GM23338 (cell line): ENCODE measurements at regions not wholly inside any gene's neighbourhood (a gene's known extent, or its start where the extent isn't known, plus 50 kb on each side); places are given as distances from the start of the nearest gene placed in this dataset.

ENCODE experiments used
- ATAC-seq: fragments of 200-7000 bp; cut with Tn5 transposase; 3 replicates; pipeline ENCODE4 v1.9.1; 2020
- DNase-seq: peaks from one replicate; pipeline ENCODE4 v3.0.0-alpha.2; 2015; ENCODE audit warnings: low spot score
- H2AFZ ChIP-seq: fragments of 200-600 bp; sonication (generic); 2 replicates; pipeline ENCODE4 v1.8.0; 2016; ENCODE audit warnings: antibody characterized with exemption, mild to moderate bottlenecking, moderate library complexity
- H3F3A ChIP-seq: fragments of 200-600 bp; sonication (generic); replicated peaks from 2 replicates; pipeline ENCODE4 v1.8.0; 2017; ENCODE audit warnings: antibody characterized with exemption, mixed run types, low read depth
- H3K27ac ChIP-seq: fragments of 200-600 bp; sonication (generic); 2 replicates; pipeline ENCODE4 v1.6.1; 2016; ENCODE audit warnings: low read depth
- H3K27me3 ChIP-seq: fragments of 200-600 bp; sonication (generic); 2 replicates; pipeline ENCODE4 v1.8.0; 2016; ENCODE audit warnings: mild to moderate bottlenecking, mixed run types, moderate library complexity; ENCODE audit not compliant: insufficient read depth
- H3K36me3 ChIP-seq: fragments of 200-600 bp; sonication (generic); 2 replicates; pipeline ENCODE4 v1.8.0; 2016; ENCODE audit warnings: mild to moderate bottlenecking; ENCODE audit not compliant: insufficient read depth
- H3K4me1 ChIP-seq: fragments of 200-600 bp; sonication (generic); 2 replicates; pipeline ENCODE4 v1.8.0; 2016; ENCODE audit warnings: mild to moderate bottlenecking, moderate library complexity; ENCODE audit not compliant: insufficient read depth
- H3K4me2 ChIP-seq: fragments of 200-600 bp; sonication (generic); 2 replicates; pipeline ENCODE4 v1.7.1; 2017; ENCODE audit warnings: mixed run types
- H3K4me3 ChIP-seq: fragments of 200-600 bp; sonication (generic); 2 replicates; pipeline ENCODE4 v1.6.1; 2016; ENCODE audit warnings: mixed run types
- H3K79me2 ChIP-seq: fragments of 200-600 bp; sonication (generic); replicated peaks from 2 replicates; pipeline ENCODE4 v1.8.0; 2017; ENCODE audit warnings: mild to moderate bottlenecking; ENCODE audit not compliant: insufficient read depth
- H3K9me2 ChIP-seq: fragments of 200-600 bp; sonication (generic); 2 replicates; pipeline ENCODE4 v1.8.0; 2017; ENCODE audit not compliant: insufficient read depth
- H4K20me1 ChIP-seq: fragments of 200-600 bp; sonication (generic); replicated peaks from 2 replicates; pipeline ENCODE4 v1.8.0; 2017; ENCODE audit warnings: mild to moderate bottlenecking; ENCODE audit not compliant: insufficient read depth
- H3K27ac Mint-ChIP-seq: 2 replicates; pipeline ENCODE4 v1.8.0; 2020; ENCODE audit warnings: inconsistent platforms, mild to moderate bottlenecking, moderate library complexity, mixed read lengths
- H3K27me3 Mint-ChIP-seq: 3 replicates; pipeline ENCODE4 v1.8.0; 2022; ENCODE audit warnings: low read depth, mild to moderate bottlenecking, moderate library complexity, mixed read lengths, inconsistent platforms; ENCODE audit not compliant: insufficient read depth, poor library complexity
- H3K36me3 Mint-ChIP-seq: 3 replicates; pipeline ENCODE4 v1.8.0; 2021; ENCODE audit warnings: low read depth, mild to moderate bottlenecking, inconsistent platforms, moderate library complexity, mixed read lengths
- H3K4me1 Mint-ChIP-seq: 3 replicates; pipeline ENCODE4 v1.8.0; 2020; ENCODE audit warnings: mild to moderate bottlenecking, inconsistent platforms, mixed read lengths
- H3K4me3 Mint-ChIP-seq: 3 replicates; pipeline ENCODE4 v1.8.0; 2021; ENCODE audit warnings: moderate library complexity, mild to moderate bottlenecking, inconsistent platforms, mixed read lengths
- H3K9me3 Mint-ChIP-seq: 3 replicates; pipeline ENCODE4 v1.8.0; 2020; ENCODE audit warnings: moderate library complexity, mild to moderate bottlenecking, inconsistent platforms, mixed read lengths
- CREB1 ChIP-seq: fragments of 250-450 bp; sonication (Bioruptor Pico); IDR thresholded peaks from 2 replicates; pipeline ENCODE4 v1.5.0; 2020; ENCODE audit warnings: low read depth, mild to moderate bottlenecking, moderate library complexity
- EZH2 ChIP-seq: fragments of 200-600 bp; sonication (generic); IDR thresholded peaks from one replicate; pipeline ENCODE4 v1.8.0; 2017; ENCODE audit warnings: antibody characterized with exemption, mild to moderate bottlenecking, low read depth; ENCODE audit not compliant: unreplicated experiment
- EZH2phosphoT487 ChIP-seq: fragments of 200-600 bp; sonication (generic); IDR thresholded peaks from one replicate; pipeline ENCODE4 v1.8.1; 2018; ENCODE audit warnings: antibody characterized with exemption; ENCODE audit not compliant: unreplicated experiment
- JUNB ChIP-seq: IDR thresholded peaks from one replicate; pipeline ENCODE4 v1.6.1; 2016; ENCODE audit warnings: antibody characterized with exemption; ENCODE audit not compliant: unreplicated experiment
- NANOG ChIP-seq: IDR thresholded peaks from 2 replicates; pipeline ENCODE4 v1.6.1; 2016; ENCODE audit warnings: antibody characterized with exemption, borderline replicate concordance
- POLR2AphosphoS5 ChIP-seq: IDR thresholded peaks from 2 replicates; pipeline ENCODE4 v1.6.1; 2016; ENCODE audit warnings: antibody characterized with exemption, low read depth
- STAT1 ChIP-seq: IDR thresholded peaks from one replicate; pipeline ENCODE4 v1.6.1; 2016; ENCODE audit warnings: antibody characterized with exemption; ENCODE audit not compliant: unreplicated experiment
- ZNF114 ChIP-seq: fragments of 250-450 bp; sonication (Bioruptor Pico); IDR thresholded peaks from 2 replicates; pipeline ENCODE4 v1.5.0; 2020; ENCODE audit warnings: mild to moderate bottlenecking, moderate library complexity
- ZNF331 ChIP-seq: fragments of 250-450 bp; sonication (Bioruptor Pico); IDR thresholded peaks from 2 replicates; pipeline ENCODE4 v1.5.0; 2020; ENCODE audit warnings: low read depth, mild to moderate bottlenecking, moderate library complexity
- ZNF462 ChIP-seq: fragments of 250-450 bp; sonication (Bioruptor Pico); IDR thresholded peaks from 2 replicates; pipeline ENCODE4 v1.5.0; 2020; ENCODE audit warnings: mild to moderate bottlenecking, moderate library complexity
- TF ChIP-seq, protein P1 (sequence below): IDR thresholded peaks from one replicate; pipeline ENCODE4 v1.6.1; 2018; ENCODE audit warnings: antibody characterized with exemption; ENCODE audit not compliant: unreplicated experiment
- TF ChIP-seq, protein P2 (sequence below): IDR thresholded peaks from 2 replicates; pipeline ENCODE4 v1.6.1; 2016; ENCODE audit warnings: antibody characterized with exemption
- TF ChIP-seq, protein P3 (sequence below), 2 experiments: fragments of 200-600 bp in 1 of 2; sonication (generic) in 1 of 2; conservative IDR thresholded peaks; 2 replicates each; pipeline versions ENCODE4 v1.5.1 to v1.6.1; 2016 to 2017; ENCODE audit warnings: antibody characterized with exemption in 2 of 2, low read depth in 2 of 2, mild to moderate bottlenecking in 2 of 2, moderate library complexity in 1 of 2

DNA sequence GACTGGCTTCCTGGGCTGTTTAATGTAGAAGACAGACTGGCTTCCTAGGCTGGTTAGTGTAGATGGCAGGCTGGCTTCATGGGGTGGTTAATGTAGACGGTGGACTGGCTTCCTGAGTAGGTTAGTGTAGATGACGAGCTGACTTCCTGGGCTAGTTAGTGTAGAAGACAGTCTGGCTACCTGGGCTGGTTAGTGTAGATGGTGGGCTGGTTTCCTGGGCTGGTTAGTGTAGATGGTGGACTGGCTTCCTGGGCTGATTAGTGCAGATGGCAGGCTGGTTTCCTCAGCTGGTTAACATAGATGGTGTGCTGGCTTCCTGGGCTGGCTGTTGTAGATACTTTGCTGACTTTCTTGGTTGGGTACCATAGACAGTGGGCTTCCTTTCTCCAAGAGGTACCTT is 122.9 kb upstream of the PPP2R2D start:
- peaks cover 49% of the 10 kb centered on the region for H3K36me3 Mint-ChIP-seq
- Histone ChIP-seq H3F3A (no peaks in the 10 kb centered on the region), H3K27ac (no peak overlapping the region), H3K9me2 (no peaks in the 10 kb centered on the region), H3K4me3 (no peak overlapping the region), H3K4me2 (no peak overlapping the region), H3K36me3 (no peaks in the 10 kb centered on the region; the same call in 1 of the 2 replicates), H3K79me2 (no peaks in the 10 kb centered on the region), H4K20me1 (no peaks in the 10 kb centered on the region), H3K4me1 (no peaks in the 10 kb centered on the region), H3K27me3 (no peaks in the 10 kb centered on the region), H2AFZ (no peak overlapping the region)
- H3K4me3 Mint-ChIP-seq: no peak overlapping the region
- DNase-seq (no peak), ATAC-seq (no peak)
- peaks cover 12% of the 10 kb centered on the region for H3K27me3 Mint-ChIP-seq
- TF ChIP-seq ZNF462 (CRISPR knock-in tag) (no peak), NANOG (no peak), STAT1 (no peak), ZNF331 (CRISPR knock-in tag) (no peak), ZNF114 (CRISPR knock-in tag) (no peak), CREB1 (no peak), EZH2phosphoT487 (no peak), EZH2 (no peak), POLR2AphosphoS5 (no peak), JUNB (no peak)
- TF ChIP-seq, protein P1, sequence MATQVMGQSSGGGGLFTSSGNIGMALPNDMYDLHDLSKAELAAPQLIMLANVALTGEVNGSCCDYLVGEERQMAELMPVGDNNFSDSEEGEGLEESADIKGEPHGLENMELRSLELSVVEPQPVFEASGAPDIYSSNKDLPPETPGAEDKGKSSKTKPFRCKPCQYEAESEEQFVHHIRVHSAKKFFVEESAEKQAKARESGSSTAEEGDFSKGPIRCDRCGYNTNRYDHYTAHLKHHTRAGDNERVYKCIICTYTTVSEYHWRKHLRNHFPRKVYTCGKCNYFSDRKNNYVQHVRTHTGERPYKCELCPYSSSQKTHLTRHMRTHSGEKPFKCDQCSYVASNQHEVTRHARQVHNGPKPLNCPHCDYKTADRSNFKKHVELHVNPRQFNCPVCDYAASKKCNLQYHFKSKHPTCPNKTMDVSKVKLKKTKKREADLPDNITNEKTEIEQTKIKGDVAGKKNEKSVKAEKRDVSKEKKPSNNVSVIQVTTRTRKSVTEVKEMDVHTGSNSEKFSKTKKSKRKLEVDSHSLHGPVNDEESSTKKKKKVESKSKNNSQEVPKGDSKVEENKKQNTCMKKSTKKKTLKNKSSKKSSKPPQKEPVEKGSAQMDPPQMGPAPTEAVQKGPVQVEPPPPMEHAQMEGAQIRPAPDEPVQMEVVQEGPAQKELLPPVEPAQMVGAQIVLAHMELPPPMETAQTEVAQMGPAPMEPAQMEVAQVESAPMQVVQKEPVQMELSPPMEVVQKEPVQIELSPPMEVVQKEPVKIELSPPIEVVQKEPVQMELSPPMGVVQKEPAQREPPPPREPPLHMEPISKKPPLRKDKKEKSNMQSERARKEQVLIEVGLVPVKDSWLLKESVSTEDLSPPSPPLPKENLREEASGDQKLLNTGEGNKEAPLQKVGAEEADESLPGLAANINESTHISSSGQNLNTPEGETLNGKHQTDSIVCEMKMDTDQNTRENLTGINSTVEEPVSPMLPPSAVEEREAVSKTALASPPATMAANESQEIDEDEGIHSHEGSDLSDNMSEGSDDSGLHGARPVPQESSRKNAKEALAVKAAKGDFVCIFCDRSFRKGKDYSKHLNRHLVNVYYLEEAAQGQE: no peak
- TF ChIP-seq, protein P2, sequence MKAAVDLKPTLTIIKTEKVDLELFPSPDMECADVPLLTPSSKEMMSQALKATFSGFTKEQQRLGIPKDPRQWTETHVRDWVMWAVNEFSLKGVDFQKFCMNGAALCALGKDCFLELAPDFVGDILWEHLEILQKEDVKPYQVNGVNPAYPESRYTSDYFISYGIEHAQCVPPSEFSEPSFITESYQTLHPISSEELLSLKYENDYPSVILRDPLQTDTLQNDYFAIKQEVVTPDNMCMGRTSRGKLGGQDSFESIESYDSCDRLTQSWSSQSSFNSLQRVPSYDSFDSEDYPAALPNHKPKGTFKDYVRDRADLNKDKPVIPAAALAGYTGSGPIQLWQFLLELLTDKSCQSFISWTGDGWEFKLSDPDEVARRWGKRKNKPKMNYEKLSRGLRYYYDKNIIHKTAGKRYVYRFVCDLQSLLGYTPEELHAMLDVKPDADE: no peak
- TF ChIP-seq, protein P3, sequence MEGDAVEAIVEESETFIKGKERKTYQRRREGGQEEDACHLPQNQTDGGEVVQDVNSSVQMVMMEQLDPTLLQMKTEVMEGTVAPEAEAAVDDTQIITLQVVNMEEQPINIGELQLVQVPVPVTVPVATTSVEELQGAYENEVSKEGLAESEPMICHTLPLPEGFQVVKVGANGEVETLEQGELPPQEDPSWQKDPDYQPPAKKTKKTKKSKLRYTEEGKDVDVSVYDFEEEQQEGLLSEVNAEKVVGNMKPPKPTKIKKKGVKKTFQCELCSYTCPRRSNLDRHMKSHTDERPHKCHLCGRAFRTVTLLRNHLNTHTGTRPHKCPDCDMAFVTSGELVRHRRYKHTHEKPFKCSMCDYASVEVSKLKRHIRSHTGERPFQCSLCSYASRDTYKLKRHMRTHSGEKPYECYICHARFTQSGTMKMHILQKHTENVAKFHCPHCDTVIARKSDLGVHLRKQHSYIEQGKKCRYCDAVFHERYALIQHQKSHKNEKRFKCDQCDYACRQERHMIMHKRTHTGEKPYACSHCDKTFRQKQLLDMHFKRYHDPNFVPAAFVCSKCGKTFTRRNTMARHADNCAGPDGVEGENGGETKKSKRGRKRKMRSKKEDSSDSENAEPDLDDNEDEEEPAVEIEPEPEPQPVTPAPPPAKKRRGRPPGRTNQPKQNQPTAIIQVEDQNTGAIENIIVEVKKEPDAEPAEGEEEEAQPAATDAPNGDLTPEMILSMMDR (conservative IDR thresholded peaks at IDR 0.05; ENCODE audit: low read depth in 2 of 2): no peak
- H3K27ac Mint-ChIP-seq: no peak overlapping the region
- peaks cover 80% of the 10 kb centered on the region for H3K9me3 Mint-ChIP-seq
- H3K4me1 Mint-ChIP-seq: no peaks in the 10 kb centered on the region
